ENCODE measurements at regions not wholly inside any gene's neighbourhood (a gene's known extent, or its start where the extent isn't known, plus 50 kb on each side); places are given as distances from the start of the nearest gene placed in this dataset.

DNA sequence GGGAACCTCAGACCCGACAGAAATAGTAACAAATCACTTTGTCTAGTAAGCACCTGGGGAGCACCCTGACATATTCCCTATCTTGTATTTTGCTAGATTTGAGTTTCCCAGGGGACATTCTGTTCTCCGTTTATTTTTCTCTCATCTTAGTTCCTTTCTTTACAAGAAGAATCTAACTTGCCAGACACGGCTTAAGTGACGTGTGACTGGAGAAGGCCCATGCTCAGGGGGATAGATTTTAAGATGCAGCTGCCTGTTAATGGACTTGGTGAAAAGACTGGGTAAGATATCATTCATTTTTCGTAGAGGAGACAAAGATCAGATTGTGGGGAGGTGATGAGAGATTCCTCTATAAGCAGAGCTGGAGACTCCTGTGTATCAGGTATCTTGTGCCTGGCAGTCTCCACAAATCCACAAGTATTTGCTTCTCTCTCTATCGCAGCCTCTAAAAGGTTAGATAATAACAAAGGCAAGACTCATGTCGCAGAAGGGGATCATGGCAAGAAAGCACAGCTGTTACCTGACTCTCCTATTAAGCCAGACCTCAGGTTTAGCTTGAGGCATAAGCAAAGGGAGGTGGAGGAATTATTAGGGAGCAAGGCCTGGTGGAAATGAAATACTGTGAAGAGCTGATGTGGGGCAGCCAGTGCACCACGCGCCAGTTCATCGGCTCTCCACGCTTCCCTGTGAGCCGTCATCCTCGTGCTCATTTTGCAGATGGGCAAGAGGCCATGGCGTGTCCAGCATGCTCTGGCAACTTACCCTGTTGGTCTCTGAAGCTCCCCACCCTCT is 347.2 kb upstream of the TNP1 start:
- no peaks in the 10 kb centered on the region for H3K4me1 Mint-ChIP-seq
- no peak overlapping the region for H3K4me3 Mint-ChIP-seq
- H3K27ac Mint-ChIP-seq, result no peak overlapping the region
- H3K36me3 Mint-ChIP-seq (ENCODE audit: low read depth), result no peaks in the 10 kb centered on the region
- H3K9me3 Mint-ChIP-seq, result peaks cover 23% of the 10 kb centered on the region
- peaks cover 46% of the 10 kb centered on the region for H3K27me3 Mint-ChIP-seq
- no peak for ATAC-seq
- DNase-seq, result no peak

DNA sequence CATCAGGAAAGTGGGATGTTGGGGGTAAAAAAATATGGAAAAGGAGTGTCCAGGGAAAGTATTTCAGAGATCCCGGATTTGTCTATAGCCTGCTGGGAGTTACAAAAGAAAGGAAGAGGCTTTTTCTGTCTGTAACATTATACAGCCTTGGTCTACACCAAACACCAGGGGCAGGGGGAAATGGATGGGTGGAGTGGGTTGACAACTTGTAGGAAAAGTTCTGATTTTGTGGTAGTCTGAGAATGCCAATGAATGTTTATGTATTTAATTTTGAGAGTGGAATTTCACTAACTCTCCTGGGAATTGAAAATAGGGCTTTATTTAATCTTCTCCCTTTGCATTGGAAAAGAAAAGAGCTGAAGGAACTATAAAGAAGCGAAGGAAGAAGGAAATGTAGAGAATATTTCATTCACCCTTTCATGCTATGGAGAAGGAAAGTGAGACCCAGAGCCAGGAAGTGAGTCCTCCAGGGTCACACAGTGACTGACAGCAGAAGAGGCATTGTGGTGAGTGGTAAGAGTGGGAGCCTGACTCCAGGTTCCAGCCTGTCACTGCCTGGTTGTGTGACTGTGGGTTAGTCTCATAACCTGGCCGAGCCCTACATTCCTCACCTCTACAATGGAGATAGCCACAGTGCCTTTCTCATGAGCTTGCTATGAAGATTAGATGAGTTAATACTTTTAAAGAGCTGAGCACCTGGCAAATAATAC is 346.3 kb upstream of the TNP1 start:
- H3K4me1 Mint-ChIP-seq, result no peaks in the 10 kb centered on the region
- peaks cover 45% of the 10 kb centered on the region for H3K27me3 Mint-ChIP-seq
- no peak overlapping the region for H3K4me3 Mint-ChIP-seq
- no peaks in the 10 kb centered on the region for H3K36me3 Mint-ChIP-seq (ENCODE audit: low read depth)
- no peak overlapping the region for H3K27ac Mint-ChIP-seq
- H3K9me3 Mint-ChIP-seq, result peaks cover 22% of the 10 kb centered on the region
- no peak for DNase-seq
- ATAC-seq, result peak; percentile 77

DNA sequence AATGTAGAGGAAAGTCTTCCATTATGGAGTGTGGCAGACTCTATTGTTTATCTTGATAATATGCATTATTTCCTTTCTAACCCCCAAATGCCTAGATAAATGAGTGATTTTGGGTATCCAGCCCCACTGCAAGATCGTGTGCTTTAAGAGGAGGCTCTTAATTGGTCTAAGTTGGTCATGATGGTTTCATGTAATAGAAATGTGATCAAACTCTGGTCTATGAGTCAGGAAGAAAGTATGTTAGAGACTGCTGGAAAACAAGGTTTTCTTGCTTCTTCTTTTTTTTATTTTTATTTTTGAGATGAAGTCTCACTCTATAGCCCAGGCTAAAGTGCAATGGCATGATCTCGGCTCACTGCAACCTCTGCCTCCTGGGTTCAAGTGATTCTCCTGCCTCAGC is 344.5 kb upstream of the TNP1 start:
- no peak for DNase-seq

GRCh38 chr2:217203086-217203485 is 343.2 kb upstream of the TNP1 start:
- H3K4me3 Mint-ChIP-seq, result no peak overlapping the region
- H3K27me3 Mint-ChIP-seq, result peaks cover 37% of the 10 kb centered on the region
- DNase-seq (no peak), ATAC-seq (no peak)
- no peaks in the 10 kb centered on the region for H3K36me3 Mint-ChIP-seq (ENCODE audit: low read depth)
- H3K27ac Mint-ChIP-seq, result no peak overlapping the region
- peaks cover 25% of the 10 kb centered on the region for H3K9me3 Mint-ChIP-seq
- no peaks in the 10 kb centered on the region for H3K4me1 Mint-ChIP-seq

More for the DNA sequence above, 344.5 kb upstream of the TNP1 start:
- H3K4me1 Mint-ChIP-seq, result no peaks in the 10 kb centered on the region
- ATAC-seq, result no peak
- peaks cover 25% of the 10 kb centered on the region for H3K9me3 Mint-ChIP-seq
- no peak overlapping the region for H3K4me3 Mint-ChIP-seq
- H3K27ac Mint-ChIP-seq, result no peak overlapping the region
- H3K27me3 Mint-ChIP-seq, result peaks cover 39% of the 10 kb centered on the region
- no peaks in the 10 kb centered on the region for H3K36me3 Mint-ChIP-seq (ENCODE audit: low read depth)

GRCh38 chr2:217199255-217199630 is 339.4 kb upstream of the TNP1 start:
- no peak for DNase-seq
- Mint-ChIP-seq H3K9me3 (peaks cover 19% of the 10 kb centered on the region), H3K27me3 (peaks cover 23% of the 10 kb centered on the region), H3K27ac (no peak overlapping the region), H3K4me1 (no peaks in the 10 kb centered on the region), H3K36me3 (ENCODE audit: low read depth) (no peaks in the 10 kb centered on the region), H3K4me3 (no peak overlapping the region)
- ATAC-seq, result no peak

- ATAC-seq (no peak), DNase-seq (no peak)
- H3K27ac Mint-ChIP-seq, result no peak overlapping the region
- peaks cover 17% of the 10 kb centered on the region for H3K27me3 Mint-ChIP-seq
- no peaks in the 10 kb centered on the region for H3K4me1 Mint-ChIP-seq
- no peaks in the 10 kb centered on the region for H3K36me3 Mint-ChIP-seq (ENCODE audit: low read depth)
- H3K9me3 Mint-ChIP-seq, result peaks cover 6% of the 10 kb centered on the region
- H3K4me3 Mint-ChIP-seq, result no peak overlapping the region
These were observed 336.0 kb upstream of the TNP1 start for GRCh38 chr2:217195658-217196446.

DNA sequence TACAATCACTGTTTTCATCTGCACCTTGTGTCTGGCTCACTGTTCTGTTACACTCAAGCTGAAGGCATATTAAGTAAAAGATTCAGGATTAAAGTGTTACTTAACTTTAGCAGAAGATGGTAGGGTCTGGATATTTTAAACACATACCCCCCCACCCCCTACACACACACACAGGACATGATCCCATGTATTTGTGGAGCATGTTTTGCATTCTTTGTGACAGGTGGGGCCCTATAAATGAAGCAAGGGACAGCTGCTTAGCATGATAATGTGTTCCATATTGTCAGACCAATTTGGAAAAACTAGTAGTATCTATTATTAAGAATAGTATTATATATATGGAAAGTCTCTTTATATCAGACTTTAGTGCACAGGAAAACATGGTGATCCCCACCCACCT is 335.2 kb upstream of the TNP1 start:
- Mint-ChIP-seq H3K4me3 (no peak overlapping the region), H3K4me1 (no peaks in the 10 kb centered on the region), H3K36me3 (ENCODE audit: low read depth) (no peaks in the 10 kb centered on the region), H3K9me3 (no peaks in the 10 kb centered on the region), H3K27me3 (peaks cover 14% of the 10 kb centered on the region), H3K27ac (no peak overlapping the region)
- no peak for ATAC-seq
- DNase-seq, result no peak

- no peaks in the 10 kb centered on the region for H3K4me1 Mint-ChIP-seq
- peaks cover 8% of the 10 kb centered on the region for H3K27me3 Mint-ChIP-seq
These were observed 333.8 kb upstream of the TNP1 start for GRCh38 chr2:217193431-217194340.

GRCh38 chr2:217192366-217192765 is 332.5 kb upstream of the TNP1 start:
- H3K36me3 Mint-ChIP-seq (ENCODE audit: low read depth), result no peaks in the 10 kb centered on the region
- DNase-seq (no peak), ATAC-seq (no peak)
- peaks cover 8% of the 10 kb centered on the region for H3K27me3 Mint-ChIP-seq
- H3K27ac Mint-ChIP-seq, result no peak overlapping the region
- H3K4me3 Mint-ChIP-seq, result no peak overlapping the region
- H3K9me3 Mint-ChIP-seq, result no peaks in the 10 kb centered on the region
- no peaks in the 10 kb centered on the region for H3K4me1 Mint-ChIP-seq

More at GRCh38 chr2:217193431-217194340, 333.8 kb upstream of the TNP1 start:
- Mint-ChIP-seq H3K4me3 (no peak overlapping the region), H3K27ac (no peak overlapping the region), H3K36me3 (ENCODE audit: low read depth) (no peaks in the 10 kb centered on the region), H3K9me3 (no peaks in the 10 kb centered on the region)
- ATAC-seq, result no peak
- no peak for DNase-seq

DNA sequence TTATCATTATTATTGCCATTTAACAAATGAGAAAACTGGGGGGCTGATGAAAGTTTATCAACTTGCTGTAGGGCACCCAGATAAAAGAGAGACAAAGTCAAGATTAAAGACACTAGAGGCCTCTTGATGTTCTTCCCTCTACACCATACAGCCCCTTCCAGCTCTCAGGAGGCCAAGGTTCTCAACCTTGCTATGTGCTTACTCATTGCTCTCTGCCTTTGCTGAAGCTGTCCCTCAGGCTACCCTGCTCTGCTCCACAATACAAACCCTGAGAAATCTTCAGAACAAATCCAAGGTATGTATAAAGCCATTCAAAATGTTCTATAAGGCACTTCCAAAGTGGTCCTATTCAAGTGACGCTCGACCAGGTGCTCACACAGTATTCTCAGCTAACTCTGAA is 329.9 kb upstream of the TNP1 start:
- H3K36me3 Mint-ChIP-seq (ENCODE audit: low read depth), result no peaks in the 10 kb centered on the region
- peaks cover 5% of the 10 kb centered on the region for H3K27me3 Mint-ChIP-seq
- H3K9me3 Mint-ChIP-seq, result no peaks in the 10 kb centered on the region
- DNase-seq (no peak), ATAC-seq (no peak)
- no peak overlapping the region for H3K4me3 Mint-ChIP-seq
- H3K4me1 Mint-ChIP-seq, result no peaks in the 10 kb centered on the region
- no peak overlapping the region for H3K27ac Mint-ChIP-seq

GRCh38 chr2:217189131-217189530 is 329.3 kb upstream of the TNP1 start:
- H3K4me1 Mint-ChIP-seq, result no peaks in the 10 kb centered on the region
- H3K36me3 Mint-ChIP-seq (ENCODE audit: low read depth), result no peaks in the 10 kb centered on the region
- H3K4me3 Mint-ChIP-seq, result no peak overlapping the region
- H3K27me3 Mint-ChIP-seq, result peaks cover 5% of the 10 kb centered on the region
- DNase-seq, result no peak
- no peaks in the 10 kb centered on the region for H3K9me3 Mint-ChIP-seq
- H3K27ac Mint-ChIP-seq, result no peak overlapping the region
- no peak for ATAC-seq

DNA sequence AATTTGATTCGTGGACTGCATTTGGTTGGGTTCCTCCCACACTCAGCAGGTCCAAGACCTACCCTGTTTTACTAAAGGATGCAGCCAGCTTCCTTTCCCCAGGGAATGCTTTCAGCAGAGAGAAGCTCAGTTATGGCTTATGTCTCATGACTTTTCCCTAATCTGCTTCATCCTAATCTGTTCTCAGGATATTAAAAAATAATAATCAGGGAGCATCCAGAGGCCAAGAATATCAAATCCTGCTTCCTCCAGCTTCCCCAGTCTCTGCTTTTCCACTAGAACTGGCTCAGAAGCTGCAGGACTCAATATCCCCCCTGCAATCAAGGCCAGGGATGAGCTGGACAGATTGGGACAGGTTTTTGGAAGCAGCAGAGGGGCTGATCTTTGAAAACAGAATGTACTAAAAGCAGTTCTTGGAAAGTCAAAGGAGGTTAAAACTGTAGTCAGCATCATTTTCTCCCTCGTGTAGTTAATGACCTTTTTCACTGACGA is 326.9 kb upstream of the TNP1 start:
- H3K4me3 Mint-ChIP-seq, result no peak overlapping the region
- H3K4me1 Mint-ChIP-seq, result no peaks in the 10 kb centered on the region
- H3K9me3 Mint-ChIP-seq, result no peaks in the 10 kb centered on the region
- DNase-seq (no peak), ATAC-seq (no peak)
- no peaks in the 10 kb centered on the region for H3K36me3 Mint-ChIP-seq (ENCODE audit: low read depth)
- no peak overlapping the region for H3K27ac Mint-ChIP-seq
- no peaks in the 10 kb centered on the region for H3K27me3 Mint-ChIP-seq

DNA sequence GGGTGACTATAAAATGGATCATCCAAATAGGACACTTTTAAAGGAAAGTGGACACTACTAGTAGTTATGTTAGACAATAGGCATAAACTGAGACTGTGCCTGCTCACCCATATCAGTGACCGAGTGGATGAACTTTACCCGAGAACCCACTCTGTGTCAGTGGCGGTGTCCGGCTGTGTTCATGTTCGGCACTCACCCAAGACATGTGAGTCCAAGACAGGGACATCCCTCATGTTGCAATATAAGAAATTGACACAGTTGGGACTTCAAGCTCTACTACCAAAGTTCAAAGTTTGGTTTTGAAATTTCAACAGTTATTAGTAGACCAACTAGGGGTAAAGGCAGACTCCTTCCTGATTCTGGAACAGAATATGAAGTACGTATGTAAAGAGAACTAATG is 326.3 kb upstream of the TNP1 start:
- Mint-ChIP-seq H3K9me3 (no peaks in the 10 kb centered on the region), H3K27ac (no peak overlapping the region), H3K4me3 (no peak overlapping the region), H3K36me3 (ENCODE audit: low read depth) (no peaks in the 10 kb centered on the region), H3K27me3 (no peaks in the 10 kb centered on the region), H3K4me1 (no peaks in the 10 kb centered on the region)
- DNase-seq (no peak), ATAC-seq (no peak)
